Osteoblast (primary cell): ENCODE measurements at regions not wholly inside any gene's neighbourhood (a gene's known extent, or its start where the extent isn't known, plus 50 kb on each side); places are given as distances from the start of the nearest gene placed in this dataset.

ENCODE experiments used
- DNase-seq: peaks from one replicate; pipeline ENCODE4 v3.0.0; 2011; ENCODE audit warnings: low spot score, mixed read lengths; ENCODE audit not compliant: insufficient read length; ENCODE audit errors: missing footprints
- H2AFZ ChIP-seq: 2 replicates; pipeline ENCODE4 v1.6.0; 2011; ENCODE audit warnings: mild to moderate bottlenecking, low read length
- H3K27ac ChIP-seq: 2 replicates; pipeline ENCODE4 v1.5.1; 2011; ENCODE audit warnings: mild to moderate bottlenecking, low read depth, low read length, moderate library complexity
- H3K27me3 ChIP-seq: 2 replicates; pipeline ENCODE4 v1.6.0; 2012; ENCODE audit warnings: mild to moderate bottlenecking, control low read depth, inconsistent platforms, low read length, moderate library complexity; ENCODE audit not compliant: insufficient read depth
- H3K36me3 ChIP-seq: 2 replicates; pipeline ENCODE4 v1.5.1; 2011; ENCODE audit warnings: mild to moderate bottlenecking, low read length, control low read depth, moderate library complexity; ENCODE audit not compliant: insufficient read depth
- H3K4me1 ChIP-seq: 2 replicates; pipeline ENCODE4 v1.5.1; 2011; ENCODE audit warnings: mild to moderate bottlenecking, low read length, control low read depth, moderate library complexity; ENCODE audit not compliant: insufficient read depth
- H3K4me2 ChIP-seq: 2 replicates; pipeline ENCODE4 v1.6.0; 2011; ENCODE audit warnings: mild to moderate bottlenecking, low read length; ENCODE audit not compliant: insufficient read depth
- H3K4me3 ChIP-seq: fragments of 200-600 bp; sonication (generic); 3 replicates; pipeline ENCODE4 v1.5.1; 2012; ENCODE audit warnings: mild to moderate bottlenecking, low read length, inconsistent platforms; ENCODE audit not compliant: insufficient read depth
- H3K79me2 ChIP-seq: 2 replicates; pipeline ENCODE4 v1.6.0; 2012; ENCODE audit warnings: mild to moderate bottlenecking, low read length, control low read depth, inconsistent platforms; ENCODE audit not compliant: insufficient read depth
- H3K9me3 ChIP-seq: 2 replicates; pipeline ENCODE4 v1.5.1; 2011; ENCODE audit warnings: low read depth, low read length, control low read depth
- H4K20me1 ChIP-seq: 2 replicates; pipeline ENCODE4 v1.6.0; 2012; ENCODE audit warnings: mild to moderate bottlenecking, low read length, control low read depth; ENCODE audit not compliant: insufficient read depth
- TF ChIP-seq, protein P1 (sequence below): IDR thresholded peaks from 2 replicates; pipeline ENCODE4 v1.5.1; 2011; ENCODE audit warnings: mild to moderate bottlenecking, low read depth, low read length, moderate library complexity; ENCODE audit errors: extremely low read depth

DNA sequence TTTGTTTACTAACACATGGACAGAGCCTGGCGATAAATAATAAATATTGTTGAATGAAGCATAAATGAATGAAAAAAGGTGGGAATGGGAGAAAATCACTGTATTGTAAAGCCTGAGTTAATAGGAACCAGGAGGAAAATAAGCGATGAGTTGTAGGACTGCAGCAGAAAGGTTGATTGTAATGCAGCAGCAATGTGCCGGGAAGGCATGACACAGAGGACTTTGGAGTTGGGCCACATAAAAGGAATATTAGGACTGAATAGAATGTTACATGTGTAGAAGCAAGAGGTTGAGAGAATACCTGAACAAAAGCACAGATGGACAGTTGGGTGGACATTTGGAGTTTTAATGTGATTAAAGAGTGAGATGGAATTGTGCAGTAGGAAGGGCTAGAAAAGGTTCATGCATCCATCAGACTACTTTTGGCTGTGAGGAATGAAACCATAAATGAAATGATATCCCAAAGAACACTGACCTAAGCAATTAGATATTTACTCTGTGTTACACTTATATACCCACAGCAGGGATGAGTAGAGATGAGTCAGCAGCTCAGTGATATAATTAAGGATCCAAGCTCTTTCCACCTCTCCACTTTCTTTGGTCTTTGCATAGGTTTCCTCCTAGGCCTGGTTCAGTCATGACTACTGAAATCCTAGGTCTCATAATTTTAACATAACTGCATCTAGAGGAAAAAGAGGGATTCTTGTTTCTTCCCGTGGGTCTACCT lies 55.4 kb downstream of the CCER1 start:
- TF ChIP-seq, protein P1, sequence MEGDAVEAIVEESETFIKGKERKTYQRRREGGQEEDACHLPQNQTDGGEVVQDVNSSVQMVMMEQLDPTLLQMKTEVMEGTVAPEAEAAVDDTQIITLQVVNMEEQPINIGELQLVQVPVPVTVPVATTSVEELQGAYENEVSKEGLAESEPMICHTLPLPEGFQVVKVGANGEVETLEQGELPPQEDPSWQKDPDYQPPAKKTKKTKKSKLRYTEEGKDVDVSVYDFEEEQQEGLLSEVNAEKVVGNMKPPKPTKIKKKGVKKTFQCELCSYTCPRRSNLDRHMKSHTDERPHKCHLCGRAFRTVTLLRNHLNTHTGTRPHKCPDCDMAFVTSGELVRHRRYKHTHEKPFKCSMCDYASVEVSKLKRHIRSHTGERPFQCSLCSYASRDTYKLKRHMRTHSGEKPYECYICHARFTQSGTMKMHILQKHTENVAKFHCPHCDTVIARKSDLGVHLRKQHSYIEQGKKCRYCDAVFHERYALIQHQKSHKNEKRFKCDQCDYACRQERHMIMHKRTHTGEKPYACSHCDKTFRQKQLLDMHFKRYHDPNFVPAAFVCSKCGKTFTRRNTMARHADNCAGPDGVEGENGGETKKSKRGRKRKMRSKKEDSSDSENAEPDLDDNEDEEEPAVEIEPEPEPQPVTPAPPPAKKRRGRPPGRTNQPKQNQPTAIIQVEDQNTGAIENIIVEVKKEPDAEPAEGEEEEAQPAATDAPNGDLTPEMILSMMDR, result no peak
- H3K79me2 ChIP-seq, result no peaks in the 10 kb centered on the region
- DNase-seq, result no peak
- H3K27ac ChIP-seq, result peak overlapping the region; percentile 37
- H3K4me2 ChIP-seq, result peak overlapping the region; percentile 35
- no peak overlapping the region for H3K4me3 ChIP-seq
- H2AFZ ChIP-seq, result no peak overlapping the region
- H3K27me3 ChIP-seq, result no peaks in the 10 kb centered on the region
- H4K20me1 ChIP-seq, result no peaks in the 10 kb centered on the region
- H3K9me3 ChIP-seq, result no peaks in the 10 kb centered on the region
- no peaks in the 10 kb centered on the region for H3K36me3 ChIP-seq
- peaks cover 19% of the 10 kb centered on the region for H3K4me1 ChIP-seq

DNA sequence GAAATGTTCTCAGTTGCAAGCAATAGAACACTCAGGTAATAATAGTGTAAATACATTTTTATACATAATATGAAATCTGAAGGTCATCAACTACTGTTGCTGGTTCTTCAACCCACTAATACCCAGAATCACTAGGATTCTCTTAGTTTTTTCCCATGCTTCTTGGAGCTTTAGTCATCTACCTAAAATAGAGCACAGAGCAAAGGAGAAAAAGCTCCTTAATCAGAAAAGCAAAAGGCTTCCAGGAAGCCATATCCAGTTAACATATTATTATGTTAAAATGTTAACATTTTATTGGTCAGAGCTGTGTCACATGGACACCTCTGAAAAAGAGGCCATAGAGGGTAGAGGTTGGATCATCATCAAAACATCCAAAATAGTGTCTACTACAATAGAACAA lies 57.0 kb downstream of the CCER1 start:
- Histone ChIP-seq H3K27ac (no peak overlapping the region), H3K79me2 (no peaks in the 10 kb centered on the region), H3K4me1 (peaks cover 19% of the 10 kb centered on the region), H4K20me1 (no peaks in the 10 kb centered on the region), H2AFZ (no peak overlapping the region), H3K4me2 (no peak overlapping the region), H3K36me3 (no peaks in the 10 kb centered on the region), H3K4me3 (no peak overlapping the region), H3K27me3 (no peaks in the 10 kb centered on the region), H3K9me3 (no peaks in the 10 kb centered on the region)
- DNase-seq, result no peak
- TF ChIP-seq, protein P1, result no peak

DNA sequence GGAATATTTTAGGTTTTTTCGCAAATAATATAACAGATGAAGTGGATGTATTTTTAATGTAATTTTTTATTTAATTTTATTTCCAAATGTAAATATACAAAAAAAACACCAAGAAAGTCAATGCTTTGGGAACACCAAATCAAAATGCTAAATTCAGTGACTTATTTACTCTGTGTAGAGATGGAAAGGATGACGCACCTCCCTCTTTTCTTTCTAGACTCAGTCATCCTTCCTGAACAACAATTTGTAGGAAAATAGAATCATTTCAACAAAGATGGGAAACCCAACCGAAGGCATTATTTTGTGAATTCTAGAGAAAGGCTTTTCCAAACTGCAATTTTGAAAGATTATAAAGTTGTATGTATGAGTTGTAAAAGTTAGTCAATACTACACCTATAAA lies 57.7 kb downstream of the CCER1 start:
- no peak overlapping the region for H3K4me2 ChIP-seq
- H3K4me1 ChIP-seq, result peaks cover 19% of the 10 kb centered on the region
- H2AFZ ChIP-seq, result no peak overlapping the region
- TF ChIP-seq, protein P1, result no peak
- no peak for DNase-seq
- H3K27ac ChIP-seq, result no peak overlapping the region
- H3K36me3 ChIP-seq, result no peaks in the 10 kb centered on the region
- no peaks in the 10 kb centered on the region for H3K79me2 ChIP-seq
- no peaks in the 10 kb centered on the region for H4K20me1 ChIP-seq
- H3K9me3 ChIP-seq, result no peaks in the 10 kb centered on the region
- H3K27me3 ChIP-seq, result no peaks in the 10 kb centered on the region
- no peak overlapping the region for H3K4me3 ChIP-seq

DNA sequence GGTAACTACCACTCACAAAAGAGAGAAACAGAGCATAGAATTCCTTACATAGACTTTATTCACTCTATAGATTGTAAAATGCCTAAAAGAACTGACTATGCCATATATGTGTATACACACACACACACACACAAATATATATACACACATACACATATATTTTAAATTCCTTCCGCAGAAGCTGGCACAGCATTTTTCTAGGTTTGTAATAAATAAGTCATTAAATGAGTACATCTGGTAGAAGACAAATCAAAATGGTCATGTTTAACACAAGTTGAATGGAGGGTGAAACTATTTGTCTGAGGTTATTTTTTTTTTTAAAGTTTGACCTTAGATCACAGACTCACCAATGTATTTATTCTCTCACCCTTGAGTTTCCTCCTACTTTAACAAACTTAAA lies 58.2 kb downstream of the CCER1 start:
- Histone ChIP-seq H3K9me3 (no peaks in the 10 kb centered on the region), H3K79me2 (no peaks in the 10 kb centered on the region), H3K4me2 (peak overlapping the region; percentile 4), H2AFZ (no peak overlapping the region), H3K27ac (peak overlapping the region; percentile 50), H3K27me3 (no peaks in the 10 kb centered on the region), H4K20me1 (no peaks in the 10 kb centered on the region), H3K4me1 (peaks cover 19% of the 10 kb centered on the region), H3K36me3 (no peaks in the 10 kb centered on the region), H3K4me3 (no peak overlapping the region)
- TF ChIP-seq, protein P1, result no peak
- no peak for DNase-seq
